ENCODE measurements at regions not wholly inside any gene's neighbourhood (a gene's known extent, or its start where the extent isn't known, plus 50 kb on each side); places are given as distances from the start of the nearest gene placed in this dataset.

DNA sequence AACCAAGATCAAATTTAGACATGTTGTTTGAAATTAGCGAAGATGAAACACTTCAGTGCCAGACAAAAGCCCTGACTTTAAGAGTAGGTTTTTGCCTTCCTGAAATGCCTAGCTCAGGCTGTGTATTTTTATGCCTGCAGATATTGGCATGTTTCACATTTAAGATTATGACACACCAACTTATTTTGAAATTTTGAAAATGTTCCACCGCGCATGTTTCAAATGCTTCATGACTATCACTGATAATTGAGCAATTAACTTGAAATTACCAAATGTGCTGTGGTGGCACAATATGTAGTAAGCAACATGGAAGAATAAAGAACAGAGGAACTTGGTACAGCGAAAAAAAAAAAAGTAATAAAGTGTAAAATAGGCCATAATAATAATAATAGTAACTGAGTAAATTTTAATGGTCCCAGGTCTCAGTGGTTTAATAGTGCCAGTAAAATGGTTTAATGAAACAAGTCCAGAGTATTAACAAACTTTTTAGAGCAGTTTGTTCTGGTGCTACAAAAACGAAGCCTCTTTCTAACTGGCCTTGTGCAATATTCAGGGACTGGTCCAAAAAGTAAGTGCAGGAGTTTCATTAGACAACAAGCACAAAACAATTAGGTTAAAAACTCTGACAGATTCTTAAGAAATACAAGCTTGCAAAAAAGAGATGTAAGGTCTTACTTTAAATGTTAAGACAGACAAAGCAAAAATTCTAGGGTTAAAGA lies 112.5 kb upstream of the SOX6 start:
- intact Hi-C loops (cut with DNase I): no loop called here
- no peak for DNase-seq (ENCODE audit: low spot score)

DNA sequence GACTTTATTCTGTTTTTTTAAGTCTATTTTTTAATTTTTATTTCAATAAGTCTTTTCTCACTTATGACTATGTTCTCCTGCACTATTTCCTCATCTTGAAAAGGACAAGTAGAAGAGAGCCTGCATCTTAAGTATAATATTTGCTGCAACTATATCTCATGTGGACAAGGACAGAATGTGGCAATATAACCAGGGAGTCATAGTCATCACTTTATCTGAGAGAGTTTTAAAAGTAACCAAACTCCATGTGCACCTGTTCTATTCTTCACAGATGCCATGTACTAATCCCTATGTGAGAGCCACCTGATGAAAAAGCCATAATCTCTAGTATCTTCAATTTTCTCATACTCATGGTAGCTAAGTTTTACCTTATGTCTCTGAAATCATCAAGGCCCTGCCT lies 104.2 kb upstream of the SOX6 start:
- no peak for DNase-seq (ENCODE audit: low spot score)
- intact Hi-C loops (cut with DNase I): no loop called here

DNA sequence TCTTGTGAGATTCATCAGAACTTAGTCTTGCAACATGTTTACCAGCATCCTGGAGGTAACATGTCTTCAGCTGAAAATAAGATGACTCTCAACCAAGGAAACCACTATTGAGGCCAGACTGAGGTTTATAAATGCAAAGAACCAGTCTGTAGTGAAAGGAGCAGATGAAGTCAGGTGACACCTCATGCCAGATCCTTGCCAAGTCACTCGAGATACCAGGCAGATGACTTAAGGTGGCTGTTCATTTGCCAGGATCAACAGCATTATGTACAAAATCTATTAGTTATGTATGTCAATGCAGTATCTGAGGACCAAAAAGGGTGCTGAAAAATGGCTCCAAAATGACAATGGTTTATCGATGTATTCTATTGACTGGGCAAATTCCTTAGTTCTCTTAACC lies 100.0 kb upstream of the SOX6 start:
- no peak for DNase-seq (ENCODE audit: low spot score)
- intact Hi-C loops (cut with DNase I): no loop called here

DNA sequence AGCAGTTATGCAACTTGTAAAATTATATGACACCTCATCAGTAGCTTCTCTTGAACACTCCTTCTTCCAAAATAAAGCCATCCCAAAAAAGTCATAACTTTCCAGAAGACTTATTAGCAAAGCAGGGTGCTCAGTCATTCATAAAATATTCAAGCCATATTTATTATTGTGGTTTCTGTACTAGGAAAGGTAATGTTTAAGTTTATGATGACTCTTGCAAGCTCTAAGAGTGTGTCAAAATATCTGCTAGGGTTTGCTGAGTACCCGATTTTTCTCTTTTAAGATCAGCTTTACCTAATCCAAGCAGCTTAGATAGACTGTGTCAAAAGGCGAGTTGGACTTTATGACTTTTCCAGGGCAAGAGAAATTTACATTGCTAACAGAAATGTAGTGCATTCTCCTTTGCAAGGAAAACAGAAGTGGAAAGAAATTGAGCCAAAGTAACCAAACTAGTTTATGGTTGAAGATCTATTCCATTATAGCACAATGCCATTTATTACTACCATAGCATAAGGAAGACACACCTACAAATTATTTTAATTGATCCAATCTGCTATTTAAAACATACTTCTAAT lies 98.0 kb upstream of the SOX6 start:
- intact Hi-C loops (cut with DNase I): no loop called here
- no peak for DNase-seq (ENCODE audit: low spot score)

DNA sequence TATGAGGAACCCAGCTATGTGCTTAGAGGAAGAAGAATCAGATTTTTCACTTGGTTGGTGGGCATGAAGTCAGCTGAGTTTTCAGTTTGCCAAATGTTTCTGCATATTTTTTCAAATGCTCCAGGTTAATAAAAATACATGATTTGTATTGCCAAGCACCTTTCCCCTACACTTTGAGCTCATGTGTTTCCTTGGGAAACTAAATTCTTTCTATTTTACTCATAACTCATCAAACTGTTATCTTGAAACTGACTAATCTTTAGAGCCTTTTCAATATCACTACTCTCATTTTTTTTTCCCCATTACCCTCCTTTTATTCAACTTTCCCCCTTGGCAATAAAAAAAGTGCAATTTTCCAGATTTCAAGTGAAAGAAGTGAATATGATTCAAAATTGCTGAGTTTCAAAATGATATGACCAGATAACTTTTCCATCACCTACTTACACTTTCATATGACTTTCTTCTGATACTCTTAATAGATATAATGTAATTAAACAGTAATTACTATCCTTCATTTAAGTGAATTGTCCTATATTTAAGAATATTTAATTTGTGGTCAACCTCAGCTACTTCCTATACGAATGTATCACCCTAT lies 91.9 kb upstream of the SOX6 start:
- intact Hi-C loops (cut with DNase I): no loop called here

DNA sequence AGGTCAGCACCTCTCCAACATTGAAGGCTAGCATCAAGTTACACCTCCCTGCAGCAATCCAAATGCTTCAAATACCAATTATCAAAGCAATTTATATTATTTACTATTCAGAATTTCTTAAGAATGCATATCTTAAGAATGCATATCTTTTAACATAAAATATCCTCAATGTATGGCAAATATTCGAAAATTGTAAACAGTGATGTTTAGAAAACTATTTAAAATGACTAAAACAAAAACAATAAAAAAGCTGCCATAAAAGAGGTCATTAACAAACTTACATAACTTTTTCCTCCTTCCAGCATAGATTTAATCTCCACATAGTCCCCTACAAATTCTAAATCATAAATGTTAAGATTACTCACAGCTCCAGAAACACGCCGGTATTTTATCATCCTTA lies 85.1 kb upstream of the SOX6 start:
- intact Hi-C loops (cut with DNase I): no loop called here
- DNase-seq (ENCODE audit: low spot score): no peak

More for the DNA sequence above, 91.9 kb upstream of the SOX6 start:
- no peak for DNase-seq (ENCODE audit: low spot score)

DNA sequence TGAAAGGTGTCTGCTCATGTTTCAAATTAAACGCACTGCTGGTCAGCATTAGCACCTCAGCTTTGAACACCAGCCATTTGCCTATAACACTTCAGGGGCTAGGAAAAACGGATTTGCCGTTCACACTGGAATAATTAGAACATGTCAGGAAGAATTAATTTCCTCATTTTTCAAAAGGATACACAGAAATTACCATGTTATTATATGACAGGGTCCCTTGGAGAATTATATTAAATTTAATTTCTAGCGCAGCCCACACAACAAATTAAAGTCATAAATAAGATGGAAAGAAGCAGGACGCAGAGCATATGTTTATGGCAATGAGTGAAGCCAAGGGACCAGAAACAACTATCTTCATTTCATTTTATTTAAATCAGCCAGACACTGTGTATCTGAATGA lies 83.8 kb upstream of the SOX6 start:
- intact Hi-C loops (cut with DNase I): no loop called here
- DNase-seq (ENCODE audit: low spot score): no peak

DNA sequence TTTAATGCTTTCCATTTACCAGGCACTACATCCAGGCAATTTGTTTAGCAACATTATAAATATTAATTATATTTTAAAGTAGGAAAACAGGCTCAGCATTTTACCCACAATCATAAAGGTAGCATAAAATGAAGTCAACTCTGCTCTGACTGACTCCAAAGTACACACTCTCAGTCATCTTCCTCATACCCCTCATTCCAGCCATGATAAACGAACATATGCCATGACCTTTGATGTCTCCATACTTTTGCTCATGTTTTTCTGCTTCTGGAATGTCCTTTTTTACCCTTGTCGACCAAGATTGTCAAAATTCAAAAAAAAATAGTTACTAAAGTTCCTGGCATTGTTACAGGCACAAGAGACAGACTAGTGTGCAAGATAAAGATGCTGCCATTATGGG lies 77.7 kb upstream of the SOX6 start:
- intact Hi-C loops (cut with DNase I): no loop called here
- no peak for DNase-seq (ENCODE audit: low spot score)

DNA sequence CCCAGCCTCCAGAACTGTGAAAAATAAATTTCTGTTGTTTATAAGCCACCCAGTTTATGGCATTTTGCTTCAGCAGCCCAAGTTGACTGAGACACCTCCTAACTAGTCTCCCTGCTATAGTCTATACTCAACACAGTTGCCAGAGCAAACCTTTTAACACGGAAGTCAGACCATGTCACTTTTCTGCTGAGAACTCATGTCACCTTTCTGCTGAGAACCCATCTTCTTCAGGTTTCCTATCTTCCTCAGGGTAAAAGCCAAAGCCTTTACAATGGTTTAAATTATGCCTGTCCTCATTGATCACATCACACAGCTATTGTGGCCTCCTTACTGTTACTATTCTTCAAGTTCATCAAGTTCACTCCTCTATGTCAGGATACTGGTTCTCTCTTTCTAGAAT lies 74.3 kb upstream of the SOX6 start:
- no peak for DNase-seq (ENCODE audit: low spot score)
- intact Hi-C loops (cut with DNase I): no loop called here

DNA sequence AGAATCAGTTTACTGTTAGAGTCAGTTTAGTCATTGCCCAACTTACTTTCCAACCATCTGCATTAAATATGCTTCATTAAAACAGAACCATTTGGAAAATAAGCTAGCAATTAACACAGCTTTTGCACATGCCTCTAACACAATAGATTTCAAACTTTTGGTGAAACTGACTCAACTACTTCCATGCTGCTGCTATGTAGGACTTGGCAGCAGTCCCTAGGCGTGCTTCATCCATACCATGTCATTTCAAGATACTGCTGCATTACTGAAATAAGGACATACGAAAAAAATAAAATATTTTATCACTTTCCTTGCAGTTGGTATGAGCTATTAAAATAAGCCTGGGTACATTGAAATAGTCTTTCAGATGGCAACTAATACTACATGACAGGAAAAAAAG lies 65.5 kb upstream of the SOX6 start:
- intact Hi-C loops (cut with DNase I): no loop called here
- DNase-seq (ENCODE audit: low spot score): no peak

DNA sequence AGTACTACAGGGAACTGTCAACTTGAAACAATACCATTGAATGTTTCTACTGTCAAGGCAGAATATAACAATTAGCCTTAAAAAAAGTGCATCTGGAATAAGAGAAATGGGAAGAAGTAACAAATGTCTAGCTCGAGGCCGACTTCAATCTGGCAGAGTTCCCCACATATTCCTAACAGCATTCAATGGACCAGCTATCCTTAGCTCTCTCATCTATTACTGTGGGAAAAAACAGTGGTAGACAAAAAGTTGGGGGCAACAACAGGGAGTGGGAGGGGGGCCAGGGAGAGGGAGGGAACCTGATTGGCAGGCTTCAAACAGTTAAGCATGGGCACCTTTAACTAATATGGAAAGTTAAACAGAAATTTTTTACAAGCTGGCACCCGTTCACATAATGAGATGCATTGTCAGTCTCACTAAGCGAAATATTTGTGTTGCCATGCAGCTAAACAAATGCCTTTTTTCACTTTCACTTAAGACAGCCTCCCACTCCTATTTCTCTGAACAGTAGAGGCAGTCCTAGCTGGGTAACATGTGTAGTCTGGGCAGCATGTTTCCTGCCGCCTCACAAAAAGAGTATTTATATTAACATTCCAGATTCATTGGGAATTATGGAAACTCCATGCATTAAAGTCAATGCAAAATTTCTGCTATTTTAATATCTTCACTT lies 62.2 kb upstream of the SOX6 start:
- intact Hi-C loops (cut with DNase I): no loop called here

DNA sequence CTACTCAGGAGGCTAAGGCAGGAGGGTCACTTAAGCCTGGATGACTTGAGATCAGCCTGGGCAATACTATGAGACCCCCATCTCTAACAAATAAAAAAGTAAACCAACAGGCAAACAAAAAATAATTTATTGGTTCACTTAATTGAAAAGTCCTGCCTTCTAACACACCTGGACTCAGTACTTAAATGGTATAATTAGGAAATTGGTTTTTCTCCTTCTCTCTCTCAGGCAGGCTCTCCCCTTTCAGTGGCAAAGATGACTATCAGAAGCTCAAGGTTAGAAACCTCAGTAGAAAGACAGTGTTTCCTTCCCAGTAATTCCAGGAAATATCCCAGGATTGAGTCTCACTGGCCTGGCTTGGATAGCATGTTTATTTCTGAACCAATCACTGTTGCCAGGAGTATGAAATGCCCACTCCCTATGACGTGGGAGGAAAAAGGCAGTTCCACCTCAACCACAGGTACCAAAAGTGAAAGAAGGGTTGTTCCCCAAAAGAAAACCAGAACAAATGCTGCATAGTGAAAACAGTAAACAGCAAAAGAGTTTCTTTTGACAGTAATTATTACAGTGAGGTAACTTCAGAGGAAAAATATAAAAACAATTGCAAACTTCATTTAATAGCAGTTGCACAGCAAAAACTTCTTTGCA lies 56.3 kb upstream of the SOX6 start:
- intact Hi-C loops (cut with DNase I): no loop called here
- no peak for DNase-seq (ENCODE audit: low spot score)

More for the DNA sequence above, 62.2 kb upstream of the SOX6 start:
- no peak for DNase-seq (ENCODE audit: low spot score)

DNA sequence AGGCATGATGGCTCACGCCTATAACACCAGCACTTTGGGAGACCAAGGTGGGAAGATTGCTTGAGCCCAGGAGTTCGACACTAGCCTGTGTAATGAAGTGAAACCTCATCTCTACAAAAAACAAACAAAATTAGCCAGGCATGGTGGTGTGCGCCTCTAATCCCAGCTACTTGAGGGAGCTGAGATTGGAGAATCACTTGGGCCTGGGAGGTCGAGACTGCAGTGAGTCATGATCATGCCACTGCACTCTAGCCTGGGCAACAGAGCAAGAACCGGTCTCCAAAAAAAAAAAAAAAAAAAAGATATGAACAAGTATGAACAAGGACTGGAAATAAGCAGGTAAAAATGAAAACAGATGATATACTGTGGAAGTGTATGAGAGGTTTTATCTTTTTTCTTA lies 54.1 kb upstream of the SOX6 start:
- no peak for DNase-seq (ENCODE audit: low spot score)
- intact Hi-C loops (cut with DNase I): no loop called here

DNA sequence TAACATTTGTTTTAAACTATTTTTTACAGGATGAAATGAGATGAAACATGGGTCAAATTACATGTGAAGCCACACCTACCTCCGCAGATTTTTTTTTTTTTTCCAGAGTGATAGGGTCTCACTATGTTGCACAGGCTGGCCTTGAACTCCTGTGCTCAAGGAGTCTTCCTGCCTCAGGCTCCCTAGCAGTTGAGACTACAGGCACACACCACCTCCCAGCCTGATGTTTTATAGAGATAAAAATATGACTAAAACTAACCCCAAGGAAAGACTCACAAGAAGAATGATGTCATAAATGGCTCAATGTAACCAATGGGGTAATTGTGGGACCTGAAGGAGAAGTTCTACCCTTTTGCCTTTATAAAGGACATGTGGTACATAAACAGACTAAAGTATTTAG lies 52.3 kb upstream of the SOX6 start:
- no peak for DNase-seq (ENCODE audit: low spot score)
- intact Hi-C loops (cut with DNase I): no loop called here

DNA sequence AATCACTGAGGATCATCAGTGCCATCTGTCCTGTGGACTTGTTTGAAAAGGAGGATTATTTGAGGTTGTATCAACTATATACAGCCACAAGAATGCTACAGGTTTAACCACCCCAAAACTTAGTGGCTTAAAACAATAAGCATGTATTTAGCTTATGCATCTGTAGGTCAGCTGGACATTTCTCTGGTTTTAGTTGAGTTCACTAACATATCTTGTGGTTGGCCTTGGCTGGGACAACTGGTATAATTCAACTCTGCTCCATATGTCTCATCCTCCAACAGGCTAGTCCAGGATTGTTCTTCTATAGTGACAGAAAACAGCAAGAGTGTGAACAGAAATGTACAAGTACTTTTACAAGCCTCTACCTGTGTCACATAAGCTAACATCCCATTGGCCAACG lies 49.9 kb upstream of the SOX6 start:
- no peak for DNase-seq (ENCODE audit: low spot score)
- intact Hi-C loops (cut with DNase I): no loop called here

Measured in cardiac septum (tissue), 1 donor.